A204.1 (cell line): ENCODE measurements at regions not wholly inside any gene's neighbourhood (a gene's known extent, or its start where the extent isn't known, plus 50 kb on each side); places are given as distances from the start of the nearest gene placed in this dataset.

ENCODE experiments used
- FAIRE-seq: peaks from 2 replicates; lab custom pipeline; 2012; peaks lifted over from hg19 to GRCh38; lab: Jason Lieb, UNC

DNA sequence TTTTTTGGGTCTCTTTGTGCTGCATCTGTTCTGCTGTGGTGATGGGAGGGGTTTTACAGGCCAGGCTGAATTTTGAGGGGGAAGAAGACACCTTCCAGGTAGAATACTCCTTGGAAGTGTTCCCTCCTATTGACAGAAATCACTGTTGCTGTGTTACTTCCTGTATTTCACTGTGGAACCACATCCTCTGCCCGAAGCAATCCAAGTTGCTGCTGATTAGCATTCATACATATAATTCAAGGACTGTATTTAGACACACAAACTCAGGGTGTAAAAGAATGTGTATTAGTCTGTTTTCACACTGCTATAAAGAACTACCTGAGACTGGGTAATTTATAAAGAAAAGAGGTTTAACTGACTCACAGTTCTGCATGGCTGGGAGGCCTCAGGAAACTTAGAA is 50.6 kb upstream of the TMEM244 start:
- FAIRE-seq, result no peak
